ENCODE measurements at regions not wholly inside any gene's neighbourhood (a gene's known extent, or its start where the extent isn't known, plus 50 kb on each side); places are given as distances from the start of the nearest gene placed in this dataset.

GRCh38 chr20:54278262-54278661 is 70.4 kb downstream of the PFDN4 start:
- ChIA-PET POLR2A (interaction anchor here (0.6 kb wide), 1 partner anchor 217 kb away, joined by 6 read pairs; no protein-coding TSS in a partner anchor), CTCF (interaction anchor here (0.6 kb wide), 1 partner anchor 13 kb away, joined by 3 read pairs; no protein-coding TSS in a partner anchor)
- TF ChIP-seq ZNF423 (CRISPR knock-in tag; IDR thresholded peaks at IDR 0.05): no peak
- no peak for TF ChIP-seq ERG (CRISPR knock-in tag; IDR thresholded peaks at IDR 0.05)
- no peak for TF ChIP-seq ZNF425 (CRISPR knock-in tag; conservative IDR thresholded peaks at IDR 0.05)
- TF ChIP-seq MLX (CRISPR knock-in tag; IDR thresholded peaks at IDR 0.05): no peak
- no peak for TF ChIP-seq AR (CRISPR knock-in tag; IDR thresholded peaks at IDR 0.05)
- TF ChIP-seq ZNF396 (CRISPR knock-in tag; IDR thresholded peaks at IDR 0.05; ENCODE audit: borderline replicate concordance): no peak
- TF ChIP-seq TEAD4 (CRISPR knock-in tag; IDR thresholded peaks at IDR 0.05): no peak
- TF ChIP-seq TEAD1 (CRISPR knock-in tag; IDR thresholded peaks at IDR 0.05): no peak
- no peak for TF ChIP-seq CREB1 (CRISPR knock-in tag; IDR thresholded peaks at IDR 0.05)
- TF ChIP-seq ZBTB21 (CRISPR knock-in tag; IDR thresholded peaks at IDR 0.05; ENCODE audit: borderline replicate concordance): no peak
- no peak for TF ChIP-seq HMGXB4 (CRISPR knock-in tag; IDR thresholded peaks at IDR 0.05)
- no peak for TF ChIP-seq ZNF671 (CRISPR knock-in tag; IDR thresholded peaks at IDR 0.05)
- TF ChIP-seq, protein P1, sequence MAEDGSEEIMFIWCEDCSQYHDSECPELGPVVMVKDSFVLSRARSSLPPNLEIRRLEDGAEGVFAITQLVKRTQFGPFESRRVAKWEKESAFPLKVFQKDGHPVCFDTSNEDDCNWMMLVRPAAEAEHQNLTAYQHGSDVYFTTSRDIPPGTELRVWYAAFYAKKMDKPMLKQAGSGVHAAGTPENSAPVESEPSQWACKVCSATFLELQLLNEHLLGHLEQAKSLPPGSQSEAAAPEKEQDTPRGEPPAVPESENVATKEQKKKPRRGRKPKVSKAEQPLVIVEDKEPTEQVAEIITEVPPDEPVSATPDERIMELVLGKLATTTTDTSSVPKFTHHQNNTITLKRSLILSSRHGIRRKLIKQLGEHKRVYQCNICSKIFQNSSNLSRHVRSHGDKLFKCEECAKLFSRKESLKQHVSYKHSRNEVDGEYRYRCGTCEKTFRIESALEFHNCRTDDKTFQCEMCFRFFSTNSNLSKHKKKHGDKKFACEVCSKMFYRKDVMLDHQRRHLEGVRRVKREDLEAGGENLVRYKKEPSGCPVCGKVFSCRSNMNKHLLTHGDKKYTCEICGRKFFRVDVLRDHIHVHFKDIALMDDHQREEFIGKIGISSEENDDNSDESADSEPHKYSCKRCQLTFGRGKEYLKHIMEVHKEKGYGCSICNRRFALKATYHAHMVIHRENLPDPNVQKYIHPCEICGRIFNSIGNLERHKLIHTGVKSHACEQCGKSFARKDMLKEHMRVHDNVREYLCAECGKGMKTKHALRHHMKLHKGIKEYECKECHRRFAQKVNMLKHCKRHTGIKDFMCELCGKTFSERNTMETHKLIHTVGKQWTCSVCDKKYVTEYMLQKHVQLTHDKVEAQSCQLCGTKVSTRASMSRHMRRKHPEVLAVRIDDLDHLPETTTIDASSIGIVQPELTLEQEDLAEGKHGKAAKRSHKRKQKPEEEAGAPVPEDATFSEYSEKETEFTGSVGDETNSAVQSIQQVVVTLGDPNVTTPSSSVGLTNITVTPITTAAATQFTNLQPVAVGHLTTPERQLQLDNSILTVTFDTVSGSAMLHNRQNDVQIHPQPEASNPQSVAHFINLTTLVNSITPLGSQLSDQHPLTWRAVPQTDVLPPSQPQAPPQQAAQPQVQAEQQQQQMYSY (CRISPR knock-in tag; IDR thresholded peaks at IDR 0.05): no peak
- no peak for TF ChIP-seq NR1H2 (CRISPR knock-in tag; IDR thresholded peaks at IDR 0.05)
- Mint-ChIP-seq H3K9me3 (no peaks in the 10 kb centered on the region), H3K27ac (no peak overlapping the region), H3K36me3 (no peaks in the 10 kb centered on the region), H3K4me1 (no peaks in the 10 kb centered on the region), H3K27me3 (ENCODE audit: low read depth) (no peaks in the 10 kb centered on the region), H3K4me3 (no peak overlapping the region)
- no peak for ATAC-seq
- DNase-seq (ENCODE audit: low spot score): no peak
